Fibroblast of the aortic adventitia (primary cell): ENCODE measurements at regions not wholly inside any gene's neighbourhood (a gene's known extent, or its start where the extent isn't known, plus 50 kb on each side); places are given as distances from the start of the nearest gene placed in this dataset.
"Not testable (repeated sequence)": the region's sequence is repeated elsewhere in the genome, so short reads cannot be mapped to it uniquely, and the experiment has no call there.

ENCODE experiments used
- DNase-seq: peaks from one replicate; pipeline ENCODE4 v3.0.0-alpha.2; 2010; ENCODE audit warnings: low read depth
- H3K4me3 ChIP-seq: 2 replicates; pipeline ENCODE4 v1.5.1; 2011; ENCODE audit warnings: low read depth, mild to moderate bottlenecking, control low read depth, low read length, moderate library complexity
- CTCF ChIP-seq: IDR thresholded peaks from 2 replicates; pipeline ENCODE4 v1.5.1; 2011; ENCODE audit warnings: mild to moderate bottlenecking, low read length, control low read depth, inconsistent platforms; ENCODE audit not compliant: insufficient read depth

- DNase-seq: no peak
- no peak for TF ChIP-seq CTCF
- H3K4me3 ChIP-seq: no peak overlapping the region
These were observed 121.1 kb downstream of the MEX3B start for GRCh38 chr15:81924729-81925128.

- H3K4me3 ChIP-seq: no peak overlapping the region
- TF ChIP-seq CTCF: no peak
- no peak for DNase-seq
These were observed 122.1 kb downstream of the MEX3B start for GRCh38 chr15:81923561-81924350.

DNA sequence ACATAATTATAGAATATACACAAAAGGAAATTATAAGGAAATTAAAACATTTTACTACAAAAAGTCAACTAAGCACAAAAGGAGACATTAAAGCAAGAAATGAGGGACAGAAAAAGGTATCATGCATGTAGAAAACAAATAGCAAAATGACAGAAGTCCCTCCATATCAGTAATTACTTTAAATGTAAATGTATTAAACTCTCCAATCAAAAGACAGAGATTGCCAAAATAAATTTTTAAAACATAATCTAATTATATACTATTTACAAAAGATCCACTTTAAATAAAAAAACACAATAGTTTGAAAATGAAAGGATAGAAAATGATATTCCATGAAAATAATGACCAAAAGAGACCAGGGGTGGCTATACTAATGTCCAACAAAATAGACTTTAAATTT lies 123.7 kb downstream of the MEX3B start:
- H3K4me3 ChIP-seq: no peak overlapping the region
- DNase-seq: no peak
- no peak for TF ChIP-seq CTCF

- H3K4me3 ChIP-seq: no peak overlapping the region
- TF ChIP-seq CTCF: no peak
- no peak for DNase-seq
These were observed 124.7 kb downstream of the MEX3B start for GRCh38 chr15:81921163-81921562.

GRCh38 chr15:81918767-81919166 lies 127.1 kb downstream of the MEX3B start:
- not testable (repeated sequence) for DNase-seq, H3K4me3 ChIP-seq

DNA sequence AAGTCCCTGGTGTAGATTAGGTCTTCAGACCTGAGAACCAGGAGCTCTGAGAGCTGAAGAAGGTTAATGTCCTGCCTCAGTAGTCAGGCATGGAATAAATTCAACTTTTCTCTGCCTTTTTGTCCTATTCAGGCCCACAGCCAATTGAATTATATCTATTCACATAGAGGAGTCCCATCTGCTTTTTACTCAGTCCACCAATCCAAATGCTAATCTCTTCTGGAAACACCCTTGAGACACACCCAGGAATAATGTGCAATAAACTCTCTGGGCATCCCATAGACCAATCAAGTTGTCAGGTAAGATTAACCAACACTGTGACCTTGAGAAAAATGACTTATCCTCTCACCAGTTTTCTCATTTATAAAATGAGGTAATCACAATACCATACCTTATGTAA lies 129.4 kb downstream of the MEX3B start:
- DNase-seq: no peak
- TF ChIP-seq CTCF: no peak
- no peak overlapping the region for H3K4me3 ChIP-seq

DNA sequence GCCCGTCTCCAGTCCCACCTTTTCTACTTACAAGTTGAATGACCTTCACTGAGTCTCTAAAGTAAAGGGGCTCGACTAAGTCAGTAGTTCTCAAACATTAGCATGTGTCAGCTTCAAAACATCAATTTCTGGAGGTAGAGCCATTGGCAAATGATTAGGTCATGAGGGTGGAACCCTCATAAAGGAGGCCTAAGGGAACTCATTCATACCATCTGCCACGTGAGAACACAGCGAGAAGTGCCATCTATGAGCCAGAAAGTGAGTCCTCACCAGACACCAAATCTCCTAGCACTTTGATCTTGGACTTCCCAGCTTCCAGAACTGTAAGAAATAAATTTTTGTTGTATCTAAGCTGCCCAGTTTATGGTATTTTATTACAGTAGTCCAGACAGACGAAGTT lies 129.8 kb downstream of the MEX3B start:
- TF ChIP-seq CTCF: no peak
- H3K4me3 ChIP-seq: no peak overlapping the region
- DNase-seq: no peak
